Mammary epithelial cell (primary cell): ENCODE measurements at regions not wholly inside any gene's neighbourhood (a gene's known extent, or its start where the extent isn't known, plus 50 kb on each side); places are given as distances from the start of the nearest gene placed in this dataset.

Source experiments
- CTCF ChIP-seq, 2 donors: IDR thresholded peaks in 1 of 2; conservative IDR thresholded peaks in 1 of 2; 2 replicates each; pipeline ENCODE4 v1.5.1; 2011 to 2012; ENCODE audit warnings: inconsistent platforms in 2 of 2, low read length in 2 of 2, mild to moderate bottlenecking in 2 of 2, control low read depth in 1 of 2, low read depth in 1 of 2; ENCODE audit not compliant: insufficient read depth in 1 of 2; ENCODE audit errors: extremely low read depth in 1 of 2
- EZH2 ChIP-seq: IDR thresholded peaks from 2 replicates; pipeline ENCODE4 v1.6.1; 2012; ENCODE audit warnings: low read length, inconsistent platforms, borderline replicate concordance

GRCh38 chr5:63563008-63563917 is 399.0 kb downstream of the HTR1A start:
- no peak for TF ChIP-seq CTCF (conservative IDR thresholded peaks at IDR 0.05 in 1 of 2, IDR thresholded peaks at IDR 0.05 in 1 of 2; ENCODE audit: extremely low read depth in 1 of 2, insufficient read depth in 1 of 2, low read depth in 1 of 2, low read length in 2 of 2)
- no peak for TF ChIP-seq EZH2
